Right lung (tissue), 2 donors: ENCODE measurements at regions not wholly inside any gene's neighbourhood (a gene's known extent, or its start where the extent isn't known, plus 50 kb on each side); places are given as distances from the start of the nearest gene placed in this dataset.
A peak's percentile ranks its signal among the peaks of the same experiment; 100 is the strongest.
"Not testable (repeated sequence)": the region's sequence is repeated elsewhere in the genome, so short reads cannot be mapped to it uniquely, and the experiment has no call there.

ENCODE experiments used
- DNase-seq, 2 donors: peaks; one replicate each; pipeline ENCODE4 v3.0.0-alpha.2; 2013

- no peak for DNase-seq
Observed at GRCh38 chr6:90372450-90372849, 75.8 kb upstream of the BACH2 start.

- no peak for DNase-seq
Observed at GRCh38 chr6:90370493-90370959, 73.9 kb upstream of the BACH2 start.

GRCh38 chr6:90369651-90370050 is 73.0 kb upstream of the BACH2 start:
- no peak for DNase-seq

GRCh38 chr6:90369024-90369519 is 72.4 kb upstream of the BACH2 start:
- DNase-seq = peak; percentile 53 to 65

GRCh38 chr6:90368601-90369000 is 72.0 kb upstream of the BACH2 start:
- no peak for DNase-seq

GRCh38 chr6:90368001-90368400 is 71.4 kb upstream of the BACH2 start:
- DNase-seq = no peak

- DNase-seq = no peak
Observed at GRCh38 chr6:90365565-90366219, 69.0 kb upstream of the BACH2 start.

GRCh38 chr6:90365002-90365401 is 68.4 kb upstream of the BACH2 start:
- DNase-seq = no peak

- DNase-seq = no peak
Observed at GRCh38 chr6:90364286-90364685, 67.6 kb upstream of the BACH2 start.

- peak; percentile 68 to 78 for DNase-seq
Observed at GRCh38 chr6:90362318-90362717, 65.7 kb upstream of the BACH2 start.

- no peak for DNase-seq
Observed at GRCh38 chr6:90361174-90361573, 64.5 kb upstream of the BACH2 start.

GRCh38 chr6:90358036-90358770 is 61.6 kb upstream of the BACH2 start:
- not testable (repeated sequence) for DNase-seq

- DNase-seq = no peak
Observed at GRCh38 chr6:90356012-90356421, 59.4 kb upstream of the BACH2 start.

GRCh38 chr6:90354961-90355360 is 58.3 kb upstream of the BACH2 start:
- no peak for DNase-seq

- no peak for DNase-seq
Observed at GRCh38 chr6:90351696-90352095, 55.1 kb upstream of the BACH2 start.

- DNase-seq = no peak
Observed at GRCh38 chr6:90350689-90351554, 54.3 kb upstream of the BACH2 start.

- DNase-seq = no peak
Observed at GRCh38 chr6:90347411-90347851, 50.8 kb upstream of the BACH2 start.

GRCh38 chr6:90346729-90347128 is 50.1 kb upstream of the BACH2 start:
- DNase-seq = no peak
